NCI-H524 (cell line): ENCODE measurements at regions not wholly inside any gene's neighbourhood (a gene's known extent, or its start where the extent isn't known, plus 50 kb on each side); places are given as distances from the start of the nearest gene placed in this dataset.
"Not testable (repeated sequence)": the region's sequence is repeated elsewhere in the genome, so short reads cannot be mapped to it uniquely, and the experiment has no call there.

Experiments
- DNase-seq, 2 experiments: peaks; one replicate each; lab custom pipeline; 2025; lab: John Stamatoyannopoulos, UW

DNA sequence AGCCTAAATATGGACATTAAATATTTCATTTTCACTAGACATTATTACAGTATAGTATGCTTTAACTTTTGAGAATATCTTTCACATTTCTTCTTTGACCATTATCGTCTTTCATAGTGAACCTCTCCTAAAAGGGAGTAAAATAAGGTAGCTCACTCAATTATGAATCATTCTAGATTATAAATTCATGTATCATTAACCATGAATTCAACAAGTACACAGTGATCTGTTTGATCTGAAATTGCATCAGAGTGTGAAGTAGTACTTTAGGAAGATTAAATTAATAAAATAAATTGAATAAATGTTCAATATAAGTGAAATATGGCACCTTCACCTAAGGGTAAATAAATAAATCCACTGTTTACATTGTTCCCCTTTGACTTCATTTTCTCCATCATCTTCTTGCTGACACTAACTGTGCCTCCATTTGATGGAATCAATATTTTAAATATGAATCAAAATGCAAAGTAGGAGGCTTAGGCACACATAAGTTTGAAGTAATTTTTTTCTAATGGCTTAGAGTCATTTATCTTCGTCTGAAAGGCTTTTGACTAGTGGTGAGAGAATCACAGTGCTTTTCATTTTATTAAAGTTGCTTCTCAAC lies 174.1 kb upstream of the MDFIC2 start:
- no peak for DNase-seq

DNA sequence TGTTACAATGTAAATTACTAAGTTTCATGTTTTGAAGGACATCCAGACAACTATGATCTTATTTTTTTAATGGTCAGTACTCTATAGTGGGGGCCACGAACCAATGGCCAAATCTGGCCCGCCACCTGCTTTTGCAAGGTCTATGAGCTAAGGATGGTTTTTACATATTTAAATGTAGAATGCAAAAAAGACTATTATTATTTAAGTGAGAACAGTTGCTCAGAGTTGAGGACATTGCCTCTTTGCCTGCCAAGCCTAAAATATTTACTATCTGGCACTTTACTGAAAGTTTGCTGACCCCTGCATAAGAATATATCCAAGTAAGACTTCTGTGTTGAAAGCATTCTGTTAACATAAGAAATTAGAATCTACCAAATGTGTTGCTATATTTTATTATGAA lies 163.7 kb upstream of the MDFIC2 start:
- no peak for DNase-seq

DNA sequence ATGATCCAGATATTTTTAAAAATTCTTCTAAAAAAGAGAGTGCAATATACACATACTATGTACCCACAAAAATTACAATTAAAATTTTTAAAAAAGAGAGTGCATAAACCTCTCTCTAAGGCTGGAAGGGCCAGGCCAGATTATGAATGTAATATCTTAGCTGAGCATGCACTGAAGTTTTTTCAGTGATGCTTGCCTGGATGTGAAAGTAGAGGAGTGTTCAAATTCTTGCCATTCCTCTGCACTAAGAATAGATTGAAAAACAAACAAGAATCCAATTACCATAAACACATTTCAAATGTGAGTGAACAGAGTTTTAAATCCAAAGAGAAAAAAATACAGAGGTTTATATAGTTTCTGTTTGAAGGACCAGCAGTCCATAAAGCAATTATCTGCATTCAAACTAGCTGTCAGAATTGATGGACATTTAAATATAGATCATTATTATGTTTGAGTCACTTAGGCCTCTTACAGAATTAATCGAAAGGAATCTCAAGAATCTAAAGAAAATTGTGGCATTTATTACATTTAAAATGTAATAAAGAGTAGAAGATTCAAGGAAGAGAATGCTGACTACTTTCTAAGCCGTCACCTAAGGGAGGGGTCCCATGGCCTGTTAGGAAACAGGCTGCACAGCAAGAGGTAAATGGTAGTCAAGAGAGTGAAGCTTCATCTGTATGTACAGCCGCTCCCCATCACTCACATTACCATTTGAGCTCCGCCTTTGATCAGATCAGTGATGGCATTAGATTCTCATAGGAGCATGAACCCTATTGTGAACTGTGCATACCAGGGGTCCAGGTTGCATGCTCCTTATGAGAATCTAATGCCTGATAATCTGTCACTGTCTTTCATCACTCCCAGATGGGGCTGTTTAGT lies 159.3 kb upstream of the MDFIC2 start:
- no peak for DNase-seq

DNA sequence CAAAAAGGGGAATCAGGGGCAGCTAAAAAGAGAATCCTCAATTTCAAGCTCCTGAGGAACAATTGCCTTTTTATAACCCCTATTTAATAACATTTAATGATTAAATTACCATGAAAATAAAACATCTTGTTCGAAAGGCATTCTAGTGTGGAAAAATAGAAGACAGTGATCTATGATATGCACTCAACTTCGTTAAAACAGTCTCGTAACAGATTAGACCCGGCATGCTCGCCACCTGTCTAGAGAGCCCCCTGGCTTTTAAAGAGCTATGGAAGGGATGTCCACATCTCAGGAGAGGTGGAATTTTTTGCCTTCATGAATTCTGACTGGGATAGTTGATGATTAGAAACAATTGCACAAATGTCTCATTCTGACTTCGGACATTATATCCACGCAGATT lies 153.7 kb upstream of the MDFIC2 start:
- DNase-seq, result peak in 1 of 2 experiments; percentile 15

DNA sequence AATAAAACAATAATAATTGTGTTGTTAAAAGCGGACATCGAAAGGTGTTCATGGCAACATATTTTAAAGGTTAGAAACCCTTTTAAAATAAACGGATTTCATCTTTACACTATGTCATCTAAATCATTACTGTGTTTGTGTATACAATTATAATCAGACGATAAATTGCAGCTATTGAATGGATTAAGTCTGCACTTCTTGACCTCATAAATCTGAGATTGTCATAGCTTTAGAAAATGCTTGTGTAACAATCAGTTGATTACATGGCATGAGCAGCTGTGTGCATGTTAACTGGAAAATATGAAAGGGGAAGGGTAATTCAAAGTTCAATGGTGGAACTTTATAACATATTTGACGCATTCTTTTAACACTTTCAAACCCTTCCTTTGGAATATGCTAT lies 152.4 kb upstream of the MDFIC2 start:
- no peak for DNase-seq

DNA sequence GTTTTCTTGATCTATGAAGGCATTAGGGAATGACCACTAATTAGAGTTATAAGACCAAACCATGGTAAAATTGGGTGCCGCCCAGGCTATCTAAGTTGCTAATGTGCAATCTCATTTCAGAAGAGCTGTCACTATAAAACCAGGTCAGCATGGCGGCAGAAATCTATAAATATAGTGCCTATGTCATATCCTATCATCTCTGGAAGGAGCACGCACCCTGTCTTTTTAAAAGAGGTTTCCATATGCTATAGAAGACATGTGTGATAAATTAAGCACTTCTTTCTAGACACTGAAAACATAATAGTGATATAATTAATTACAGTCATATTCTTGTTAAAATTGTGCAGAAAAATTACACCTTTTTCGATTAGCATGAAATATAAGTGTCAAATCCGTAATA lies 152.0 kb upstream of the MDFIC2 start:
- no peak for DNase-seq

DNA sequence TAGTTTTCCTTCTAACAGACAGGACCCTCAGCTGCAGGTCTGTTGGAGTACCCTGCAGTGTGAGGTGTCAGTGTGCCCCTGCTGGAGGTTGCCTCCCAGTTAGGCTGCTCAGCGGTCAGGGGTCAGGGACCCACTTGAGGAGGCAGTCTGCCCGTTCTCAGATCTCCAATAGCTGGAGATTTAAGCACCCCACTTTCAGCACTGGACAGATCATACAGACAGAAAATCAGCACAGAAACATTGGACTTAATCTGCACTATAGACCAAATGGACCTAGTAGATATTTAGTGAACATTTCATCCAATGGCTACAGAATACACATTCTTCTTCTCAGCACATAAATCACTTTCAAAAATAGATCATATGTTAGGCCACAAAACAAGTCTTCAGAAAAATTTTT lies 137.8 kb upstream of the MDFIC2 start:
- DNase-seq, result not testable (repeated sequence)

DNA sequence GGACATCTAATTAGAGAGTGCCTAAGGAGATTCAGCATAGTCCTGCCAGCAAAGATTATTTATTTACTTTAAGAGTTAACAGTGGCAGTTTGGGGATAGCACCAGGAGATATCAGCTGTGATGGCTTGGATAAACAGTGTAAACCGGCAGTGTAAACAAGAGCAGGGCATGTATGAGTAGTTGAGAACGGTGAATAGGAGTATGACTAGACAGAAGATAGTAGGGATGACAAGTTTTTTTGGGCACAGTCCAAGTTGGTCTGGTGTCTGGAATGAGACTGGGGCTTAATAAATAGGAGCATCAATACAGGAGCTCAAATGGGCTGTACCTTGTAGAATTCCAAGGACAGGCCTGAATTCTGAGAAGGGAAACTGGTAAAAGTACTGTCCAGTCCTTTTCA lies 123.0 kb upstream of the MDFIC2 start:
- not testable (repeated sequence) for DNase-seq

DNA sequence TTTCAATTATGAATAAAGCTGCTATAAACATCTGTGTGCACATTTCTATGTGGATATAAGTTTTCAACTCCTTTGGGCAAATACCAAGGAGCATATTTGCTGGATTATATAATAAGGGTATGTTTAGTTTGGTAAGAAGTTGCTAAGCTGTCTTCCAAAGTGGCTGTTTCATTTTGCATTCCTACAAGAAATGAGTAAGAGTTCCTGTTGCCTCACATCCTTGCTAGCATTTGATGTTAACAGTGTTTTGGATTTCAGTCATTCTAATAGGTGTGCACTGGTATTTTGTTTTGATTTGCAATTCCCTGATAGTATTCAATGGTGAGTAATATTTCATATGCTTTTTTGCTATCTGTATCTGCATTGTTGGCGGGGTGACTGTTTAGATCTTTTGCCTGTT lies 120.7 kb upstream of the MDFIC2 start:
- no peak for DNase-seq

DNA sequence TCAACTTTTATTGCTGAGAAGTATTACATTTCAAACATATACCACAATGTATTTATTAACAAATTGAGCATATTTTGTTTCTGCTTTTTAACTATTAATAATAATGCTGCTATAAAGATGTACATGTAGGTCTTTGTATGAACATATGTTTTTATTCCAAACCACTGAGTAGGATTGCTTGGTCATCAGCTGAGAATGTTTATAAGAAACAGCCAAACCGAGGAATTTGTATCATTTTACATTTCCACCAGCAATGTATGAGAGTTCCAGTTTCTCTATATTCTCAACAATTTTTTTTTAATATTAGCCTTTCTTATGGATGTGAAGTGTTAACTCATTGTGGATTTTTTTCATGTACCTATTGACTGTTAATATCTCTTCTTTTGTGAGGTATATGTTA lies 119.5 kb upstream of the MDFIC2 start:
- no peak for DNase-seq

DNA sequence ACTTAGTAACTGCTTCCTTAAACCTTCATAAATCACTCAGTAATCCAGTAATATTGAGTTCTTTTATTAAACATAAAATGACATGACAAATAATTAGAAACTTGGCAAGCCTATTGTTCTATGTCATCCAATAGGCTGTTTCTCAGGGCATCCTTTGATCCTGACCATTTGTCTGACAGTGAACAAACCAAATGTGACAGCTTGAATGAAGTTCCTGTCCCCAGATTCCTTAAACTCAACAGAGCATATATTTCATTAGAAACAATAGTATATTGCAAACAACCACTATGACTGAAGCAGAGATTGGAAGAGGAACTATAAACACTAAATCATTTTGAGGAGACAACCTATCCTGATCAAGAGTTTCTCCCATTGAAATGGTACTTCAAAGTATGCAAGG lies 113.6 kb upstream of the MDFIC2 start:
- no peak for DNase-seq

DNA sequence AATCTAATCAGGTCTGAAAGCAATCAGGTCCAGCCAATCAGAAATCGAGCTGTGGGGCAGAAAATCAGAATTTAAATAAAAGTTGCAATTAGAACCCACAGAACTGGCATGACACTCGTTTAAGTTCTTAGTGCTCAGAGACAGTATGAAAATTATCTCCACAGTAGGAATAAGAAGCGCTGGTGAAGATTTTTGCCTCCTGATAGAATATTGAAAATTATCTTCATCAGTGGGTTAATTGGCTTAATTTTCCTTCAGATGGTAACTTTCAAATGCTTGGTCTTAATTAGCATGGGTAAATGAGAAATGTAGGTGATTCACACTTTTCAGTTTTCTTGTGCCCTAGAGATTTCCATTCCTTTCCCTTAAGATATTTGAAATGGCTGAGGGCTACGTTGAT lies 109.1 kb upstream of the MDFIC2 start:
- no peak for DNase-seq

DNA sequence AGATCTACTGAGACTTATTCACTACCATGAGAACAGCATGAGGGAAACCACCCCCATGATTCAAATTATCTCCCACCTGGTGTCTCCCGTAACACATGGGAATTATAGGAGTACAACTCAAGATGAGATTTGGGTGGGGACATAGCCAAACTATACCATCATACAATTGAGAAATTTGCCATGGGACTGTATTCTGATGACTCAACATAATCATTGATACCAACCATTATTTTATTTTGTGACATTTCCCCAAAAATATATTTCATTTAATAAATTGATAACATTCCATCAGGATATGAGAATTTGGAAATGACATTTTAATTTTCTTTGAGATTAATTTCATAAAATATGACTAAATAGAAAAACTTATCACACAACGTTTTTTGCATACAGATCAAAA lies 96.6 kb upstream of the MDFIC2 start:
- DNase-seq, result no peak

DNA sequence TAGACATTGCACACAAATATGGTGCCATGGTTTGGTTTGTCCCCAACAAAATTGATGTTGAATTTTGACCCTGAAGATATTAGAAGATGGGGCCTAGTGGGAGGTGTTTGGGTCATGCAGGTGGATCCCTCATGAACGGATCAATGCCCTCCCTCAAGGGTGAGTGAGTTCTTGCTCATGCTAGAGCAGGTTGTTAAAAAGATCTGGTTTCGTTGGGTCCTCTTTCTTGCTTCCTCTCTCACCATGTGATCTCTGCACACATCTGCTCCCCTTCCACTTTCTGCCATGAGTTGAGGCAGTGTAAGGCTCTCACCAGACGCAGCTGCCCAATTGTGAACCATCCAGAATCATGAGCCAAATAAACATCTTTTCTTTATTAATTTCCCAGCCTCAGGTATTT lies 87.8 kb upstream of the MDFIC2 start:
- no peak for DNase-seq

DNA sequence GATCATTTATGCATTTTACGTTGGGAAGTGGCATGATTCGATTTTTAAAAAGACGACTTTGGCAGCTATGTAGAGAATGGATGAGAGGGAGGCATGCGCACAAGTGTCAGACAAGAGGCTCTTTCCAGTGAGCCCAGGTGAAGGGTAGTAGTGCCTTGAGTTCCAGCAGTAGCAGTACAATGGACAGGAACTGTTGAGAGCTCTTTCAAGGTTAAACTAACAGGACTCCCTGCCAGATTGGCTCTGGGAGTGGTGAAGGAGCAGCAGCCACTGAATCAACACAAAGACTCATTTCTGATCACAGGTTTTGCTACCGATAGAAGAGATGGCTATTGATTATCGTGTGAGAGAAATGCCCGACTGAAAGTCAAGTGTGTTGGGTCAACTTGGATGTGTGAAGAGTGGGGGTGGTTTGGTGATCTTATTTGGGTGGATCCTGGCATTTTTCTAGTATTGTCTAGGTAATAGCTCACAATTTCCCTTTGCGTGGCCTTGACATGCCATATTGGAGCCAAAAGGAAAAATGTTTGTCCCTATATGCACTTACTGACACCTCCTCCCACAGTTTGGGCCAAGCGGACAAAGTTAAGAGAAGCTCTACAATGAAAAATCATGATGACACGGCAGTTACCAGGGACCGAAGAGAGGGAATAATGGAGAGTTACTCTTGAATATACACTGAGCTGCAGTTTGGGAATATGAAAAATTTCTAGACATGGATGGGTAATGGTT lies 81.6 kb upstream of the MDFIC2 start:
- no peak for DNase-seq

DNA sequence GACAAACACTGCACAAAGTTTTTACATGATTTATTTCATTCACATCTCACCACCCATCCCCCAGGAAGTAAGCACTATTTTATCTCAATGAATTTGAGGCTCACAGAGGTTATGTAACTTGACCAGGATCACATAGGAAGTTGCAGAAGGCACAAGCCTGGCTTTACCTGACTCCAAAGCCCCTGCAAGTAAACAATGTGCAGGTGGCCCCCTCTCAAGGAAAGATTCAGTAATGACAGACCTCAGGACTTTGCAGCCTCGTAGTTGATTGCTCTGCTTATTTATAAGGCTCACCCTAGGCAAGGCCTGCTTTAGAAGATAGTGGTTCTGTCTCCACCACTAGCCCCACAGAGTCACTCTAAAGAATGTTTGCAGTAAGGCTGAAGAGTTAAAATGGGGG lies 79.8 kb upstream of the MDFIC2 start:
- DNase-seq, result no peak

DNA sequence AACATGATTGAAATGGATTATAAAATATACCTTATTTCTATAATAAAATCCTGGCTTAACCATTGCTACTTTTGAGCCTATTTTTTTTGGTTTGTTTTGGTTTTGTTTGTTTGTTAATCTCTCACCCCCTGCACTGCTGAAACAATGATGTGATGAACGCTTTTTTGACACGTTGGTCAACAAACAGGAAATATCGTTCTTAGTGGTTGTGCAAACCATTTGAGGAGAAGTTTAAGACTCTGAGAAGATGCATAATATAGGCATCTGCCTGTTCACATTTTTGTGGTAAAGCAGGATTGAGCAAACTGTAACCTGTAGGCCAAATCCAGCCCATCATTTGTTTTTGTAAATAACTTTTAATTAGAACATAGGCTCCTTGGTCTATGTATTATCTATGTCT lies 75.5 kb upstream of the MDFIC2 start:
- DNase-seq, result no peak

DNA sequence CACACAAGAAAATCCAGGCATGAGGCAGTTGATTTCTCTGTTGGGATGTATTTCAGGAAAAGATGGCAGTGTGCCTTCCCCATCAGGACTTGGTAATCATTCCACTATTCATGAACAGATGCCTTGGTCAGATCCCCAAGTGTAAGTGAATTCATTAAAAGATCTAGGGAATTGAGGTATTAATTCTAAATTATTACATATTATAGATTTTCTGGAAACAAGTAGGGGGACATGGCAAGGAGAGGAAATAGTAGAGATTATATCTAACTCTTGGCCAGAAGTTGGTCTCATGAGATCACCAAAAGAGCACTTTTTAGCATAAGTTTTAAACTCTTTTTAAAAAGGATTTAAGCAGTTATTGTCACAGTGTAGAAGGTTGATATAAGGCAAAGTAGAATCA lies 74.4 kb upstream of the MDFIC2 start:
- DNase-seq, result peak in 1 of 2 experiments; percentile 33

DNA sequence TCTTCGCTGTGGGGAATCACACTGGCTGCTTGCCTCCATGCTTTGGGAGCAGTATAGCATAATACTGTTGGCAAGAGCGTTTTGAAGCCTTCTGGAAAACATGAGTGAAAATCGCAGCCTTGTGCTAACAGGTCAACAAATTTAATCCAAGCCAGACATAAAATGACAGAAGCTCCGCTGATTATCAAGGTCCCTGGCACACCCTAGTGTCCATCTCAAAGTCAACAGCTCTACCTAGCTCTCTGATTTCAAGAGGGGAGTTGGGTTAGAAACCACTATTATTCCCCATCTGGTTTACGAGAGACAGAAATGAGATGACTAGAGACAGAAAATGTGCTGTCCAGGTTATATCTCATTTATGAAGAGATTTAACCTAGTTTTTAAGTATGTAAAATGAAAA lies 73.6 kb upstream of the MDFIC2 start:
- peak; percentile 48 to 68 for DNase-seq

DNA sequence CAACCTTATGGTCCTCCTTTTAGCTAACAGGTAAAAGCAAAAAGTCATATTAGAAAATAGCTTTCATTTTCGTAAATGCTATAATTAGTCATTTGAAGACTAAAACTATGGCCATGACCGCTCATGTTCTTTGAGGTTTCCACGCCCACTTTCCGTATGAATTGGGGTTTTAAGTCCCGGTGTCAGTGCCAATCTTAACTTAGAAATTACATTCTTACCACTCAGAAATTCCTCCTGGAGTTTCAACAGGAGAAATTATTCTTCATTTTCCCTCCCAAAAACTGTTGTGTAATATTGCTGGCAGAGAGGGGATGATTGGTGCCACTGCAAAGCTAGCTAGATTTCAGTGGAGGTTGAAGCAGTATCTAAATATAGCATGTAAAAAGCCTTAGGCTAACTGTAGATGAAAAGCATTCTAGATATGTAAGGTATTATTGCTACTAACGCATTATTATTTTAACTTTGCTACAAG lies 71.0 kb upstream of the MDFIC2 start:
- no peak for DNase-seq

DNA sequence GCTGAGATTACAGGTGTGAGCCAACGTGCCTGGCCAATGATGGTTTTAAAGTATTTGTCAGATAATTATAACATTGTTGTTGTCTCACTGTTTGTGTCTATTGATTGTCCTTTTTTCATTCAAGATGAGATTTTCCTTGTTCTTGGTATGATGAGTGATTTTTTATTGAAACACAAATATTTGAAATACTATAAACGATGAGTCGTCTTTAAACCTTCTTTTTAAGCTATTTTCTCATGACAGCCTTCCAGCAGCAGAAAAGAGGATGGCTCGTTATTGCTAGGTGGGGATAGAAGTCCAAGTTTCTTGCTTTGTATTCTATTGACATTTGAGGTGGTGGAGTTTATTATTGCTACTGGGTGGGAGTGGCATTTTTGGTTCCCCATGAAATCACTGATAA lies 61.7 kb upstream of the MDFIC2 start:
- DNase-seq, result no peak
